IMR-90 (cell line): ENCODE measurements at regions not wholly inside any gene's neighbourhood (a gene's known extent, or its start where the extent isn't known, plus 50 kb on each side); places are given as distances from the start of the nearest gene placed in this dataset.

Source experiments
- ATAC-seq: fragments of 200-7000 bp; cut with Tn5 transposase; 2 replicates; pipeline ENCODE4 v1.9.1; 2020; ENCODE audit warnings: low read depth, mild to moderate bottlenecking, moderate library complexity
- BruUV-seq: library from RNA; stranded (reverse); fragments of 400-500 nt; replicated peaks from 2 replicates; lab custom pipeline; 2021; lab: Mats Ljungman, UMichigan
- CTCF ChIA-PET: fragments of 300-600 bp; formaldehyde crosslinking; extraction: SDS; loops from one replicate; lab custom pipeline; 2021; ENCODE audit warnings: antibody characterized with exemption; lab: Yijun Ruan, JAX
- POLR2A ChIA-PET: fragments of 300-600 bp; sonication (Branson Sonifier 250); formaldehyde crosslinking; loops from one replicate; lab custom pipeline; 2022; ENCODE audit warnings: antibody characterized with exemption; ENCODE audit not compliant: unreplicated experiment; lab: Charles Lee
- DNase-seq: peaks from one replicate; pipeline ENCODE4 v3.0.0; 2013
- H2AFZ ChIP-seq: replicated peaks from 2 replicates; pipeline ENCODE3; 2013; ENCODE audit warnings: low read length, mild to moderate bottlenecking; ENCODE audit not compliant: poor library complexity
- H2AK5ac ChIP-seq: 2 replicates; pipeline ENCODE4 v1.6.1; 2013; ENCODE audit warnings: low read depth, low read length, inconsistent platforms
- H2AK9ac ChIP-seq: replicated peaks from 2 replicates; pipeline ENCODE3; 2013; ENCODE audit warnings: mild to moderate bottlenecking, low read depth, low read length, moderate library complexity; ENCODE audit not compliant: poor library complexity
- H2BK120ac ChIP-seq: 2 replicates; pipeline ENCODE4 v1.6.1; 2013; ENCODE audit warnings: low read depth, low read length, inconsistent platforms
- H2BK15ac ChIP-seq: 3 replicates; pipeline ENCODE4 v1.6.1; 2013; ENCODE audit warnings: low read depth, low read length, inconsistent platforms
- H2BK20ac ChIP-seq: 2 replicates; pipeline ENCODE4 v1.6.1; 2013; ENCODE audit warnings: low read depth, mild to moderate bottlenecking, inconsistent platforms, low read length, moderate library complexity
- H2BK5ac ChIP-seq: 2 replicates; pipeline ENCODE4 v1.6.1; 2013; ENCODE audit warnings: mild to moderate bottlenecking, low read depth, low read length, inconsistent platforms; ENCODE audit not compliant: poor library complexity, severe bottlenecking
- H3K14ac ChIP-seq: replicated peaks from 2 replicates; pipeline ENCODE4 v1.6.1; 2013; ENCODE audit warnings: low read depth, low read length, inconsistent platforms
- H3K18ac ChIP-seq: 2 replicates; pipeline ENCODE4 v1.6.1; 2013; ENCODE audit warnings: low read depth, low read length, control low read depth
- H3K23ac ChIP-seq: 2 replicates; pipeline ENCODE4 v1.6.1; 2013; ENCODE audit warnings: low read depth, low read length, inconsistent platforms
- H3K27ac ChIP-seq: 2 replicates; pipeline ENCODE4 v1.5.1; 2013; ENCODE audit warnings: mild to moderate bottlenecking, control low read depth, low read length; ENCODE audit not compliant: insufficient read depth
- H3K27me3 ChIP-seq: 2 replicates; pipeline ENCODE4 v1.6.1; 2013; ENCODE audit warnings: low read length; ENCODE audit not compliant: control insufficient read depth, insufficient read depth
- H3K36me3 ChIP-seq: 2 replicates; pipeline ENCODE4 v1.6.1; 2013; ENCODE audit warnings: low read length, mixed read lengths; ENCODE audit not compliant: control insufficient read depth, insufficient read depth
- H3K4ac ChIP-seq: 2 replicates; pipeline ENCODE4 v1.6.1; 2013; ENCODE audit warnings: low read depth, low read length, inconsistent platforms
- H3K4me1 ChIP-seq: 2 replicates; pipeline ENCODE4 v1.6.1; 2013; ENCODE audit warnings: low read length, mixed read lengths; ENCODE audit not compliant: control insufficient read depth, insufficient read depth
- H3K4me2 ChIP-seq: 2 replicates; pipeline ENCODE4 v1.6.1; 2013; ENCODE audit warnings: low read depth, mild to moderate bottlenecking, control low read depth, low read length, moderate library complexity
- H3K4me3 ChIP-seq: 2 replicates; pipeline ENCODE4 v1.5.1; 2013; ENCODE audit warnings: low read depth, mild to moderate bottlenecking, control low read depth, low read length, moderate library complexity; ENCODE audit not compliant: insufficient read depth
- H3K56ac ChIP-seq: 2 replicates; pipeline ENCODE4 v1.6.1; 2013; ENCODE audit warnings: low read length, inconsistent platforms; ENCODE audit not compliant: insufficient read depth; ENCODE audit errors: extremely low read depth
- H3K79me1 ChIP-seq, 2 experiments: 2 replicates each; pipeline ENCODE4 v1.6.1; 2013; ENCODE audit warnings: low read length in 2 of 2, inconsistent platforms in 1 of 2, low read depth in 1 of 2
- H3K9ac ChIP-seq: 2 replicates; pipeline ENCODE4 v1.6.1; 2013; ENCODE audit warnings: low read depth, low read length, control low read depth
- H3K9me1 ChIP-seq: 2 replicates; pipeline ENCODE4 v1.6.1; 2013; ENCODE audit warnings: low read length, inconsistent platforms; ENCODE audit not compliant: insufficient read depth
- H3K9me3 ChIP-seq: 2 replicates; pipeline ENCODE4 v1.6.1; 2013; ENCODE audit warnings: low read length; ENCODE audit not compliant: control insufficient read depth, insufficient read depth
- H4K20me1 ChIP-seq: 2 replicates; pipeline ENCODE4 v1.6.1; 2013; ENCODE audit warnings: low read length, inconsistent platforms; ENCODE audit not compliant: insufficient read depth
- H4K5ac ChIP-seq: 2 replicates; pipeline ENCODE4 v1.6.1; 2013; ENCODE audit warnings: mild to moderate bottlenecking, low read depth, low read length, control low read depth
- H4K8ac ChIP-seq, 2 experiments: 2 replicates each; pipeline ENCODE4 v1.6.1; 2013; ENCODE audit warnings: low read depth in 2 of 2, low read length in 2 of 2, control low read depth in 1 of 2, inconsistent platforms in 1 of 2
- H4K91ac ChIP-seq: 2 replicates; pipeline ENCODE4 v1.6.1; 2013; ENCODE audit warnings: low read depth, low read length, inconsistent platforms; ENCODE audit not compliant: insufficient read depth
- CHD1 ChIP-seq: IDR thresholded peaks from 2 replicates; pipeline ENCODE4 v1.6.1; 2012; ENCODE audit warnings: low read depth, low read length, improper control_type of control experiment
- MAFK ChIP-seq: IDR thresholded peaks from 2 replicates; pipeline ENCODE4 v1.6.1; 2012; ENCODE audit warnings: low read depth, low read length, improper control_type of control experiment
- NFE2L2 ChIP-seq: fragments of 150-350 bp; IDR thresholded peaks from 2 replicates; pipeline ENCODE4 v1.6.1; 2016; ENCODE audit warnings: low read depth, mild to moderate bottlenecking, low read length
- RCOR1 ChIP-seq: IDR thresholded peaks from 2 replicates; pipeline ENCODE4 v1.6.1; 2012; ENCODE audit warnings: mild to moderate bottlenecking, low read length, improper control_type of control experiment; ENCODE audit not compliant: insufficient replicate concordance
- SMC3 ChIP-seq: fragments of 150-350 bp; IDR thresholded peaks from 2 replicates; pipeline ENCODE4 v1.6.1; 2016; ENCODE audit warnings: low read depth, mild to moderate bottlenecking, antibody characterized with exemption, low read length, moderate library complexity
- WGBS, 2 experiments: methylation state at CpG; one replicate each; pipeline versions ENCODE4 v1.1.5 to v1.1.7; 2013; ENCODE audit warnings: missing lambda C conversion rate in 2 of 2; ENCODE audit not compliant: insufficient read length in 1 of 2; ENCODE audit errors: extremely low coverage in 2 of 2; 5-methylcytosine and 5-hydroxymethylcytosine counted together
- dilution Hi-C: fragments of 300-500 bp; cut with HindIII; formaldehyde crosslinking; loops from one replicate; pipeline ENCODE4 v1.14.3; 2018; ENCODE audit warnings: low sequenced_read_pairs; ENCODE audit not compliant: unreplicated experiment
- in situ Hi-C: fragments of 300-500 bp; cut with MboI; formaldehyde crosslinking; loops from 3 replicates; pipeline ENCODE4 v1.14.3; 2019; ENCODE audit warnings: low sequenced_read_pairs, inconsistent platforms, mixed read lengths
- intact Hi-C: fragments of 100-400 bp; cut with micrococcal nuclease; formaldehyde crosslinking; loops from 2 replicates; pipeline ENCODE4 v1.10.0; 2022
- TF ChIP-seq, protein P1 (sequence below): fragments of 150-350 bp; IDR thresholded peaks from 2 replicates; pipeline ENCODE4 v1.6.1; 2017; ENCODE audit warnings: mild to moderate bottlenecking, antibody characterized with exemption, low read length, low read depth

DNA sequence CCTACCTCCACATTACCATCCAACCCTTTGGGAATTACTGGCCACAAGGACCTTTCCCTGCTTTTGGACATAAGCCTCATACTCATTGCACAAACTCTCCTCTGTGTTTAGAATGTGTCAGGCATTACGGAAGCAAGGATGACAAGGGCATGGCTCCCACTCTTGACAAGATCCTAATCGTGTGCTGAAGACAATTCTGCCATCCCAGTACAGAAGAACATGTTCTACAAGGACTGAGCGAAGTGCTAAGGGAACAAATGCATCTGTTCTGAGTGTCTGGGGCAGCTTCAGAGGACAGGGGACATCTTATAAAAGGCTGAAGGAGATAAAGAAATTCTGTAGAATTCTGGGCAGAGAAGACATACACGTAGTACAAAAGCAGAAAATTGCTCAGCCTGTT is 378.5 kb upstream of the CAMK1G start:
- intact Hi-C loops (no loop called here), dilution Hi-C loops (no loop called here), in situ Hi-C loops (loop anchor here (10.0 kb wide), 1 partner anchor 230 kb away; no protein-coding TSS in a partner anchor)
- H2BK5ac ChIP-seq: no peak overlapping the region
- CTCF ChIA-PET: no interaction called here
- H4K5ac ChIP-seq: no peak overlapping the region
- no peak overlapping the region for H2BK15ac ChIP-seq
- no peaks in the 10 kb centered on the region for H3K79me1 ChIP-seq
- DNase-seq (no peak), ATAC-seq (no peak)
- no peak overlapping the region for H3K23ac ChIP-seq
- no peak overlapping the region for H3K14ac ChIP-seq
- POLR2A ChIA-PET: no interaction called here
- no peaks in the 10 kb centered on the region for H3K36me3 ChIP-seq
- H3K56ac ChIP-seq: no peak overlapping the region
- H3K9ac ChIP-seq: no peak overlapping the region
- no peak overlapping the region for H2AFZ ChIP-seq
- H4K91ac ChIP-seq: no peak overlapping the region
- H3K18ac ChIP-seq: no peak overlapping the region
- no peak overlapping the region for H2BK20ac ChIP-seq
- H3K9me3 ChIP-seq: no peaks in the 10 kb centered on the region
- H3K4me3 ChIP-seq: no peak overlapping the region
- WGBS, 2 experiments: no CpG with 5 or more reads among the region's 4 CpGs
- H2AK5ac ChIP-seq: no peak overlapping the region
- BruUV-seq: no TSS peak
- TF ChIP-seq, protein P1, sequence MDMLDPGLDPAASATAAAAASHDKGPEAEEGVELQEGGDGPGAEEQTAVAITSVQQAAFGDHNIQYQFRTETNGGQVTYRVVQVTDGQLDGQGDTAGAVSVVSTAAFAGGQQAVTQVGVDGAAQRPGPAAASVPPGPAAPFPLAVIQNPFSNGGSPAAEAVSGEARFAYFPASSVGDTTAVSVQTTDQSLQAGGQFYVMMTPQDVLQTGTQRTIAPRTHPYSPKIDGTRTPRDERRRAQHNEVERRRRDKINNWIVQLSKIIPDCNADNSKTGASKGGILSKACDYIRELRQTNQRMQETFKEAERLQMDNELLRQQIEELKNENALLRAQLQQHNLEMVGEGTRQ: no peak
- TF ChIP-seq NFE2L2 (no peak), MAFK (no peak), SMC3 (no peak), RCOR1 (no peak), CHD1 (no peak)
- no peak overlapping the region for H2BK120ac ChIP-seq
- no peak overlapping the region for H3K4me2 ChIP-seq
- no peaks in the 10 kb centered on the region for H3K4me1 ChIP-seq
- no peak overlapping the region for H3K4ac ChIP-seq
- no peaks in the 10 kb centered on the region for H3K9me1 ChIP-seq
- no peak overlapping the region for H2AK9ac ChIP-seq
- H3K27ac ChIP-seq: no peak overlapping the region
- H4K8ac ChIP-seq: no peak overlapping the region
- peaks cover 13% of the 10 kb centered on the region for H3K27me3 ChIP-seq
- no peaks in the 10 kb centered on the region for H4K20me1 ChIP-seq
